ENCODE measurements at regions not wholly inside any gene's neighbourhood (a gene's known extent, or its start where the extent isn't known, plus 50 kb on each side); places are given as distances from the start of the nearest gene placed in this dataset.

DNA sequence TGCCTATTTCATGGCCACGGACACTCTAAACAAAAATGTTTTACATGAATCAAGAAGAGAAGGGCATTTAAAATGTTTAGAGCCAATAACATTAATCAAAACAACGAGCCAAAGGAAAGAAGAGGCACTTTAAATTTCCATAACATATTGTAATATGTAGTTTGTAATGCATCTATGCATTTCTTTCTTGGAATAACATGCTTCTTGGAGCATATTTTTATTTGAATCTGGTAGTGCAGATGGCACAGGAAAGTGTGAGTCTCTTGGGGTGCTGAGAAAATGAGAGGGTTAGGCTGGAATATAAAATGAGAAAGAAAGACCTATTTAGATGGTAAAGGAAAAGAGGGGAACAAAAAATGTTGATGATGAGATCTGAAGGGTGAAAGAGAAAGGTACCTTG lies 305.4 kb downstream of the BTBD3 start:
- Histone ChIP-seq H3K9me3 (no peaks in the 10 kb centered on the region), H3K9ac (ENCODE audit: low read depth in 2 of 2, low read length in 2 of 2) (no peak overlapping the region), H3K27me3 (no peaks in the 10 kb centered on the region), H3K27ac (no peak overlapping the region), H3K4me3 (no peak overlapping the region), H3K4me1 (no peaks in the 10 kb centered on the region), H3K36me3 (no peaks in the 10 kb centered on the region)
- no peak for DNase-seq
- TF ChIP-seq, protein P1, sequence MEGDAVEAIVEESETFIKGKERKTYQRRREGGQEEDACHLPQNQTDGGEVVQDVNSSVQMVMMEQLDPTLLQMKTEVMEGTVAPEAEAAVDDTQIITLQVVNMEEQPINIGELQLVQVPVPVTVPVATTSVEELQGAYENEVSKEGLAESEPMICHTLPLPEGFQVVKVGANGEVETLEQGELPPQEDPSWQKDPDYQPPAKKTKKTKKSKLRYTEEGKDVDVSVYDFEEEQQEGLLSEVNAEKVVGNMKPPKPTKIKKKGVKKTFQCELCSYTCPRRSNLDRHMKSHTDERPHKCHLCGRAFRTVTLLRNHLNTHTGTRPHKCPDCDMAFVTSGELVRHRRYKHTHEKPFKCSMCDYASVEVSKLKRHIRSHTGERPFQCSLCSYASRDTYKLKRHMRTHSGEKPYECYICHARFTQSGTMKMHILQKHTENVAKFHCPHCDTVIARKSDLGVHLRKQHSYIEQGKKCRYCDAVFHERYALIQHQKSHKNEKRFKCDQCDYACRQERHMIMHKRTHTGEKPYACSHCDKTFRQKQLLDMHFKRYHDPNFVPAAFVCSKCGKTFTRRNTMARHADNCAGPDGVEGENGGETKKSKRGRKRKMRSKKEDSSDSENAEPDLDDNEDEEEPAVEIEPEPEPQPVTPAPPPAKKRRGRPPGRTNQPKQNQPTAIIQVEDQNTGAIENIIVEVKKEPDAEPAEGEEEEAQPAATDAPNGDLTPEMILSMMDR (IDR thresholded peaks at IDR 0.05): no peak
- intact Hi-C loops (cut with DNase I): no loop called here

- no peaks in the 10 kb centered on the region for H3K4me1 ChIP-seq
- H3K27me3 ChIP-seq: no peaks in the 10 kb centered on the region
- TF ChIP-seq, protein P1 (IDR thresholded peaks at IDR 0.05): no peak
- no peaks in the 10 kb centered on the region for H3K36me3 ChIP-seq
- no peak overlapping the region for H3K4me3 ChIP-seq
- no peaks in the 10 kb centered on the region for H3K9me3 ChIP-seq
- no peak for DNase-seq
- H3K27ac ChIP-seq: no peak overlapping the region
- no peak overlapping the region for H3K9ac ChIP-seq (ENCODE audit: low read depth in 2 of 2, low read length in 2 of 2)
- intact Hi-C loops (cut with DNase I): no loop called here
Observed at GRCh38 chr20:12225898-12226297, 308.2 kb downstream of the BTBD3 start.

DNA sequence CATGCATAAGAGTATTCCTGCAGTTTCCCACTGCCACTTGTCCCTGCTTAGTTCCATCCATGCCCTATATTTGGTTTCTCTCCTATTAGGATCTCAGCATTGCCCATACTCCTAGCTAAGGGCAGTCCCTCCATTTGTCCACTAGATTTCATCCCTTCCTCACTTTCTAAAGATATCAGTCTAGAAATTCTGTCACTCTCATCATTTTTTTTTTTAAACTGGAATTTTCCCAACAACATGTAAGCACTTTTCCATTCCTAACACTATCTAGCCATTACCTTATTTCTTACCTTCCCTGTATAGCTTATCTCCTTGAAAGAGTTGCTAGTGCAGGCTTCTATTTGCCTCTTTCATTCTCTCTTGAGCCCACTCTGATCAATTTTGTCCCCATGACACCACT lies 312.2 kb downstream of the BTBD3 start:
- TF ChIP-seq, protein P1 (IDR thresholded peaks at IDR 0.05): no peak
- Histone ChIP-seq H3K9ac (ENCODE audit: low read depth in 2 of 2, low read length in 2 of 2) (no peak overlapping the region), H3K4me1 (no peaks in the 10 kb centered on the region), H3K27ac (no peak overlapping the region), H3K36me3 (no peaks in the 10 kb centered on the region), H3K27me3 (no peaks in the 10 kb centered on the region), H3K9me3 (no peaks in the 10 kb centered on the region), H3K4me3 (no peak overlapping the region)
- intact Hi-C loops (cut with DNase I): no loop called here
- DNase-seq: no peak

- Histone ChIP-seq H3K9ac (ENCODE audit: low read depth in 2 of 2, low read length in 2 of 2) (no peak overlapping the region), H3K4me1 (no peaks in the 10 kb centered on the region), H3K36me3 (no peaks in the 10 kb centered on the region), H3K4me3 (no peak overlapping the region), H3K27ac (no peak overlapping the region), H3K9me3 (no peaks in the 10 kb centered on the region), H3K27me3 (no peaks in the 10 kb centered on the region)
- intact Hi-C loops (cut with DNase I): no loop called here
- peak; percentile 18 for DNase-seq
- TF ChIP-seq, protein P1 (IDR thresholded peaks at IDR 0.05): no peak
Observed at GRCh38 chr20:12237772-12238171, 320.1 kb downstream of the BTBD3 start.

- Histone ChIP-seq H3K27me3 (no peaks in the 10 kb centered on the region), H3K27ac (no peak overlapping the region), H3K9ac (ENCODE audit: low read depth in 2 of 2, low read length in 2 of 2) (no peak overlapping the region), H3K4me3 (no peak overlapping the region), H3K36me3 (no peaks in the 10 kb centered on the region), H3K4me1 (no peaks in the 10 kb centered on the region), H3K9me3 (no peaks in the 10 kb centered on the region)
- intact Hi-C loops (cut with DNase I): no loop called here
- TF ChIP-seq, protein P1 (IDR thresholded peaks at IDR 0.05): no peak
- no peak for DNase-seq
Observed at GRCh38 chr20:12241065-12241464, 323.4 kb downstream of the BTBD3 start.

- H3K9me3 ChIP-seq: no peaks in the 10 kb centered on the region
- intact Hi-C loops (cut with DNase I): no loop called here
- no peaks in the 10 kb centered on the region for H3K27me3 ChIP-seq
- no peaks in the 10 kb centered on the region for H3K36me3 ChIP-seq
- H3K27ac ChIP-seq: no peak overlapping the region
- H3K9ac ChIP-seq (ENCODE audit: low read depth in 2 of 2, low read length in 2 of 2): no peak overlapping the region
- H3K4me1 ChIP-seq: no peaks in the 10 kb centered on the region
- no peak for DNase-seq
- TF ChIP-seq, protein P1 (IDR thresholded peaks at IDR 0.05): no peak
- no peak overlapping the region for H3K4me3 ChIP-seq
Observed at GRCh38 chr20:12243327-12243726, 325.6 kb downstream of the BTBD3 start.
